Vagina (tissue), 2 donors: ENCODE measurements at regions not wholly inside any gene's neighbourhood (a gene's known extent, or its start where the extent isn't known, plus 50 kb on each side); places are given as distances from the start of the nearest gene placed in this dataset.

ENCODE experiments used
- POLR2A ChIP-seq, 2 donors: fragments of 450-650 bp; IDR thresholded peaks; one replicate each; pipeline ENCODE4 v1.6.1; 2017; ENCODE audit warnings: antibody characterized with exemption in 2 of 2, mild to moderate bottlenecking in 2 of 2, moderate library complexity in 2 of 2
- TF ChIP-seq, protein P1 (sequence below), 3 experiments: fragments of 450-650 bp in 2 of 3; fragments of 200-600 bp in 1 of 3; sonication (generic) in 1 of 3; IDR thresholded peaks; one replicate each; pipeline ENCODE4 v1.5.1; 2017 to 2019; ENCODE audit warnings: antibody characterized with exemption in 3 of 3, mild to moderate bottlenecking in 2 of 3, moderate library complexity in 2 of 3

DNA sequence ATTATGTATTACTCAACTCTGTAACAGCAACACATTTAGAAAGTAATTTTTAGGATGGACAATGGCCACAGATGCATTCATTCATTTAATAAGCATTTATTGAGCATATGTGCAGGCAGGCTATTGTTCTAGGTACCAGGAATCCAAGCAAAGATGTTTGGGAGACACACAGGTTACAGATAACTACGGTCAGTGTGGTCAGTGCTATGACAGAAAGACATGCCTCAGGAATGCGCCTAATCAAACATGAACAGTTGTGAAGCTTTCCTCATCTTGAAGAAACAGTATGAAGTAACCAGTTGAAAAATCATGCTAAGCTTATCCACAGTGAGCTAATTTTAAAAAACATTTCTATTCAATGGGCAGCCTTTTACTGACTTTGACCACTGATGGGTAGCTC, 155.4 kb upstream of the CCDC54 start:
- TF ChIP-seq, protein P1, sequence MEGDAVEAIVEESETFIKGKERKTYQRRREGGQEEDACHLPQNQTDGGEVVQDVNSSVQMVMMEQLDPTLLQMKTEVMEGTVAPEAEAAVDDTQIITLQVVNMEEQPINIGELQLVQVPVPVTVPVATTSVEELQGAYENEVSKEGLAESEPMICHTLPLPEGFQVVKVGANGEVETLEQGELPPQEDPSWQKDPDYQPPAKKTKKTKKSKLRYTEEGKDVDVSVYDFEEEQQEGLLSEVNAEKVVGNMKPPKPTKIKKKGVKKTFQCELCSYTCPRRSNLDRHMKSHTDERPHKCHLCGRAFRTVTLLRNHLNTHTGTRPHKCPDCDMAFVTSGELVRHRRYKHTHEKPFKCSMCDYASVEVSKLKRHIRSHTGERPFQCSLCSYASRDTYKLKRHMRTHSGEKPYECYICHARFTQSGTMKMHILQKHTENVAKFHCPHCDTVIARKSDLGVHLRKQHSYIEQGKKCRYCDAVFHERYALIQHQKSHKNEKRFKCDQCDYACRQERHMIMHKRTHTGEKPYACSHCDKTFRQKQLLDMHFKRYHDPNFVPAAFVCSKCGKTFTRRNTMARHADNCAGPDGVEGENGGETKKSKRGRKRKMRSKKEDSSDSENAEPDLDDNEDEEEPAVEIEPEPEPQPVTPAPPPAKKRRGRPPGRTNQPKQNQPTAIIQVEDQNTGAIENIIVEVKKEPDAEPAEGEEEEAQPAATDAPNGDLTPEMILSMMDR (IDR thresholded peaks at IDR 0.05): no peak
- no peak for TF ChIP-seq POLR2A (IDR thresholded peaks at IDR 0.05)
